HG03439 (cell line): ENCODE measurements at regions not wholly inside any gene's neighbourhood (a gene's known extent, or its start where the extent isn't known, plus 50 kb on each side); places are given as distances from the start of the nearest gene placed in this dataset.

Experiments
- ATAC-seq: cut with Tn5 transposase; IDR thresholded peaks from one replicate; pipeline ENCODE4 v1.9.1; 2021; ENCODE audit warnings: mild to moderate bottlenecking, moderate library complexity; ENCODE audit not compliant: unreplicated experiment

- no peak for ATAC-seq
These were observed 322.2 kb upstream of the HS6ST1 start for GRCh38 chr2:128640845-128641360.

- ATAC-seq: no peak
These were observed 322.9 kb upstream of the HS6ST1 start for GRCh38 chr2:128641421-128642080.

- ATAC-seq: no peak
These were observed 323.6 kb upstream of the HS6ST1 start for GRCh38 chr2:128642316-128642715.

- ATAC-seq: no peak
These were observed 324.2 kb upstream of the HS6ST1 start for GRCh38 chr2:128642821-128643220.

GRCh38 chr2:128643221-128644065, 324.8 kb upstream of the HS6ST1 start:
- no peak for ATAC-seq

GRCh38 chr2:128644156-128644555, 325.5 kb upstream of the HS6ST1 start:
- ATAC-seq: no peak

GRCh38 chr2:128644718-128645256, 326.1 kb upstream of the HS6ST1 start:
- ATAC-seq: no peak

GRCh38 chr2:128645631-128646030, 327.0 kb upstream of the HS6ST1 start:
- no peak for ATAC-seq

GRCh38 chr2:128646091-128646490, 327.4 kb upstream of the HS6ST1 start:
- no peak for ATAC-seq

- no peak for ATAC-seq
These were observed 328.0 kb upstream of the HS6ST1 start for GRCh38 chr2:128646691-128647090.

GRCh38 chr2:128651000-128651399, 332.3 kb upstream of the HS6ST1 start:
- no peak for ATAC-seq

- no peak for ATAC-seq
These were observed 335.7 kb upstream of the HS6ST1 start for GRCh38 chr2:128654408-128654807.

GRCh38 chr2:128660836-128661235, 342.2 kb upstream of the HS6ST1 start:
- ATAC-seq: no peak

- no peak for ATAC-seq
These were observed 342.6 kb upstream of the HS6ST1 start for GRCh38 chr2:128661311-128661710.

GRCh38 chr2:128662051-128662471, 343.4 kb upstream of the HS6ST1 start:
- no peak for ATAC-seq

GRCh38 chr2:128663371-128664050, 344.8 kb upstream of the HS6ST1 start:
- ATAC-seq: no peak

- no peak for ATAC-seq
These were observed 345.9 kb upstream of the HS6ST1 start for GRCh38 chr2:128664499-128664971.

- ATAC-seq: no peak
These were observed 346.4 kb upstream of the HS6ST1 start for GRCh38 chr2:128665113-128665512.

- no peak for ATAC-seq
These were observed 347.9 kb upstream of the HS6ST1 start for GRCh38 chr2:128666596-128666995.

GRCh38 chr2:128667391-128667790, 348.7 kb upstream of the HS6ST1 start:
- no peak for ATAC-seq

- no peak for ATAC-seq
These were observed 350.3 kb upstream of the HS6ST1 start for GRCh38 chr2:128668946-128669345.
